ENCODE measurements at regions not wholly inside any gene's neighbourhood (a gene's known extent, or its start where the extent isn't known, plus 50 kb on each side); places are given as distances from the start of the nearest gene placed in this dataset.

- TF ChIP-seq IKZF2 (IDR thresholded peaks at IDR 0.05) (peak; percentile 88 to 90), CHD1 (IDR thresholded peaks at IDR 0.05; ENCODE audit: low read depth, low read length) (no peak), MTA3 (IDR thresholded peaks at IDR 0.05; ENCODE audit: borderline replicate concordance, low read length) (peak; percentile 92), BRCA1 (IDR thresholded peaks at IDR 0.05; ENCODE audit: low read depth, low read length) (no peak), ZNF24 (IDR thresholded peaks at IDR 0.05) (peak; percentile 65), RAD21 (IDR thresholded peaks at IDR 0.05; ENCODE audit: insufficient read depth, low read depth, low read length) (peak; percentile 34), ETV6 (conservative IDR thresholded peaks at IDR 0.05 in 1 of 2, IDR thresholded peaks at IDR 0.05 in 1 of 2; ENCODE audit: borderline replicate concordance in 1 of 2, low read depth in 1 of 2) (peak in 1 of 2 experiments; percentile 82; a peak in 2 of 4 replicates), MEF2B (IDR thresholded peaks at IDR 0.05; ENCODE audit: partially characterized antibody, poor library complexity, severe bottlenecking) (peak; percentile 99), TCF7 (IDR thresholded peaks at IDR 0.05; ENCODE audit: borderline replicate concordance) (peak; percentile 83), ZSCAN29 (IDR thresholded peaks at IDR 0.05) (no peak), CTCF (IDR thresholded peaks at IDR 0.05 in 2 of 3, conservative IDR thresholded peaks at IDR 0.05 in 1 of 3; ENCODE audit: control insufficient read depth in 2 of 3, extremely low read depth in 1 of 3, insufficient read depth in 1 of 3, low read depth in 3 of 3, low read length in 3 of 3) (peak in 1 of 3 experiments; percentile 33; a peak in 2 of 6 replicates), NFIC (IDR thresholded peaks at IDR 0.05; ENCODE audit: low read depth, low read length) (peak; percentile 99), ZBTB33 (IDR thresholded peaks at IDR 0.05) (no peak), POLR2AphosphoS2 (IDR thresholded peaks at IDR 0.05; ENCODE audit: low read depth, low read length) (no peak), ZNF217 (IDR thresholded peaks at IDR 0.05) (peak; percentile 96), IRF5 (IDR thresholded peaks at IDR 0.05; ENCODE audit: borderline replicate concordance) (no peak), CREM (IDR thresholded peaks at IDR 0.05; ENCODE audit: low read depth) (peak; percentile 88; the same call in 1 of the 2 replicates), NR2F1 (conservative IDR thresholded peaks at IDR 0.05) (peak; percentile 74)
- TF ChIP-seq, protein P1, sequence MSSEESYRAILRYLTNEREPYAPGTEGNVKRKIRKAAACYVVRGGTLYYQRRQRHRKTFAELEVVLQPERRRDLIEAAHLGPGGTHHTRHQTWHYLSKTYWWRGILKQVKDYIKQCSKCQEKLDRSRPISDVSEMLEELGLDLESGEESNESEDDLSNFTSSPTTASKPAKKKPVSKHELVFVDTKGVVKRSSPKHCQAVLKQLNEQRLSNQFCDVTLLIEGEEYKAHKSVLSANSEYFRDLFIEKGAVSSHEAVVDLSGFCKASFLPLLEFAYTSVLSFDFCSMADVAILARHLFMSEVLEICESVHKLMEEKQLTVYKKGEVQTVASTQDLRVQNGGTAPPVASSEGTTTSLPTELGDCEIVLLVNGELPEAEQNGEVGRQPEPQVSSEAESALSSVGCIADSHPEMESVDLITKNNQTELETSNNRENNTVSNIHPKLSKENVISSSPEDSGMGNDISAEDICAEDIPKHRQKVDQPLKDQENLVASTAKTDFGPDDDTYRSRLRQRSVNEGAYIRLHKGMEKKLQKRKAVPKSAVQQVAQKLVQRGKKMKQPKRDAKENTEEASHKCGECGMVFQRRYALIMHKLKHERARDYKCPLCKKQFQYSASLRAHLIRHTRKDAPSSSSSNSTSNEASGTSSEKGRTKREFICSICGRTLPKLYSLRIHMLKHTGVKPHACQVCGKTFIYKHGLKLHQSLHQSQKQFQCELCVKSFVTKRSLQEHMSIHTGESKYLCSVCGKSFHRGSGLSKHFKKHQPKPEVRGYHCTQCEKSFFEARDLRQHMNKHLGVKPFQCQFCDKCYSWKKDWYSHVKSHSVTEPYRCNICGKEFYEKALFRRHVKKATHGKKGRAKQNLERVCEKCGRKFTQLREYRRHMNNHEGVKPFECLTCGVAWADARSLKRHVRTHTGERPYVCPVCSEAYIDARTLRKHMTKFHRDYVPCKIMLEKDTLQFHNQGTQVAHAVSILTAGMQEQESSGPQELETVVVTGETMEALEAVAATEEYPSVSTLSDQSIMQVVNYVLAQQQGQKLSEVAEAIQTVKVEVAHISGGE (CRISPR knock-in tag; IDR thresholded peaks at IDR 0.05), result no peak
Measured at GRCh38 chr5:60540856-60541805, 158.8 kb downstream of the DEPDC1B start (continued).
